ENCODE measurements at regions not wholly inside any gene's neighbourhood (a gene's known extent, or its start where the extent isn't known, plus 50 kb on each side); places are given as distances from the start of the nearest gene placed in this dataset.
"Not testable (repeated sequence)": the region's sequence is repeated elsewhere in the genome, so short reads cannot be mapped to it uniquely, and the experiment has no call there.

DNA sequence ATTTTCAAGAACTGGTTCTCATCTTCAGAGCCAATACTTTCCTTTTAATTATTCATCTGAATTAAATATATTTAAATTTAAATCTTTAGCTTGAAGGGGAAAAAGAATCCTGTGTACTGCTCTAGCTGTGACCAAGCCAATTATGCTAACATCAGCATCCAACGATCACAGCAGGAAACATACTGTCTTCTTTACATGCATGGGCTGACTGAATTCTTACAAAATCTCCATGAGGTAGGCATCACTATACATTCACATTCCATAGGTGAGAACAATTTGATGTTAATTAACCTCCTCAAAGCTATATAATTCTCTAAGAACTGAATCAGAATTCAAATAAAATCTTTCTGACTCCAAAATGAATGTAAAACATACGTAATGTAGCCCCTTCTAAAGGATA, 118.8 kb upstream of the MAP2 start:
- Mint-ChIP-seq H3K9me3 (peaks cover 20% of the 10 kb centered on the region), H3K27me3 (no peaks in the 10 kb centered on the region), H3K4me1 (ENCODE audit: low read depth in 2 of 2) (no peaks in the 10 kb centered on the region), H3K27ac (no peak overlapping the region), H3K4me3 (no peak overlapping the region), H3K36me3 (no peaks in the 10 kb centered on the region)
- DNase-seq (ENCODE audit: low spot score) (no peak), ATAC-seq (no peak)

DNA sequence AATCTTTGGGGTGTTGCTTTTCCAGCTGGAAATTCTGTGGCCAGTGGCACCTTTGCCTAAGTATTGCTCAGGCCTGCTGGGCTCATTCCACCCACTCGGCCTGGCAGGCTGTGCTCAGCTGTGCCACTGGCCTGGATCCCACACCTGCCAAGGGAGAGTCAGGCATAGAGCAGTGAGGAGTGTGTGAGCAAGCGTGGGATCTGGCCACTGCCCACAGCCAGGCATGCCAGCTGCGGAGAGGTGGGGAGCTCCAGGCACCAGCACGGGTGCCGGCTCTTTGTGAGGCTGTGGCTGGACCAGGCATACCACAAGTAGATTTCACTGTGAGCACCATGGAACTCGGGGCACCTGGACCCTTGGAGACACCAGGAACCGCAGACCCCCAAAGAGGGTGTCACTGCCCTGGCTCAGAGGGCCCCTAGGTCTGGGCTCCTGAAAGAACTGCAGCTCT, 118.1 kb upstream of the MAP2 start:
- H3K36me3 Mint-ChIP-seq, result no peaks in the 10 kb centered on the region
- ATAC-seq (no peak), DNase-seq (ENCODE audit: low spot score) (no peak)
- no peak overlapping the region for H3K27ac Mint-ChIP-seq
- no peaks in the 10 kb centered on the region for H3K27me3 Mint-ChIP-seq
- peaks cover 18% of the 10 kb centered on the region for H3K9me3 Mint-ChIP-seq
- no peaks in the 10 kb centered on the region for H3K4me1 Mint-ChIP-seq (ENCODE audit: low read depth in 2 of 2)
- no peak overlapping the region for H3K4me3 Mint-ChIP-seq

- H3K36me3 Mint-ChIP-seq, result no peaks in the 10 kb centered on the region
- ATAC-seq (peak; percentile 24 to 43), DNase-seq (ENCODE audit: low spot score) (no peak)
- H3K27ac Mint-ChIP-seq, result no peak overlapping the region
- H3K4me3 Mint-ChIP-seq, result no peak overlapping the region
- no peaks in the 10 kb centered on the region for H3K27me3 Mint-ChIP-seq
- peaks cover 13% of the 10 kb centered on the region for H3K9me3 Mint-ChIP-seq
- H3K4me1 Mint-ChIP-seq (ENCODE audit: low read depth in 2 of 2), result no peaks in the 10 kb centered on the region
Observed at GRCh38 chr2:209307161-209308001, 116.5 kb upstream of the MAP2 start.

GRCh38 chr2:209308415-209308814, 115.4 kb upstream of the MAP2 start:
- Mint-ChIP-seq H3K36me3 (no peaks in the 10 kb centered on the region), H3K4me3 (no peak overlapping the region), H3K27me3 (no peaks in the 10 kb centered on the region), H3K27ac (no peak overlapping the region), H3K9me3 (peaks cover 10% of the 10 kb centered on the region), H3K4me1 (ENCODE audit: low read depth in 2 of 2) (no peaks in the 10 kb centered on the region)
- no peak for ATAC-seq
- DNase-seq (ENCODE audit: low spot score), result no peak

DNA sequence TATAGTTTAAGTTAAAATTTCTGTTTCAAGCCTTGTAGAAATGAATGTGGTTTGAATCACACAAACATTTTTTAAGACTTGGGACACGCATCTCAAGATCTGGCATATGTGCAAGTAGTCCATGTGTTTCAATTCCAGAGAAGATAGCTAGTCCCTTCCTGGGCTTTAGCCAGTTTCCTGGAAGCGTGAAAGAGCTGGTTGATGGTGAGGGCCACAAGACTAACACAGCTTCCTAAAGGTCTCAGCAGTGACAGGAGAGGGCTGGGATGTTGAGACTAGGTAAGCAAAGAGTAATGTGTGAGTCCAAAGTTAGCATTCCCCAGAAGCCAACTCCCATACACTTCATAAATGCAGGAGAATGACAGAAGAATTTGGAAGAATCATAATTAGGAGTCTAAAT, 111.9 kb upstream of the MAP2 start:
- Mint-ChIP-seq H3K36me3 (no peaks in the 10 kb centered on the region), H3K4me1 (ENCODE audit: low read depth in 2 of 2) (no peaks in the 10 kb centered on the region), H3K27me3 (no peaks in the 10 kb centered on the region), H3K9me3 (peaks cover 14% of the 10 kb centered on the region), H3K4me3 (no peak overlapping the region), H3K27ac (no peak overlapping the region)
- no peak for ATAC-seq
- DNase-seq (ENCODE audit: low spot score), result no peak

- not testable (repeated sequence) for DNase-seq (ENCODE audit: low spot score); H3K27ac Mint-ChIP-seq; H3K4me1 Mint-ChIP-seq (ENCODE audit: low read depth in 2 of 2); H3K36me3 Mint-ChIP-seq; ATAC-seq; H3K27me3 Mint-ChIP-seq; H3K4me3 Mint-ChIP-seq
- peaks cover 14% of the 10 kb centered on the region for H3K9me3 Mint-ChIP-seq
Observed at GRCh38 chr2:209312450-209312849, 111.4 kb upstream of the MAP2 start.

DNA sequence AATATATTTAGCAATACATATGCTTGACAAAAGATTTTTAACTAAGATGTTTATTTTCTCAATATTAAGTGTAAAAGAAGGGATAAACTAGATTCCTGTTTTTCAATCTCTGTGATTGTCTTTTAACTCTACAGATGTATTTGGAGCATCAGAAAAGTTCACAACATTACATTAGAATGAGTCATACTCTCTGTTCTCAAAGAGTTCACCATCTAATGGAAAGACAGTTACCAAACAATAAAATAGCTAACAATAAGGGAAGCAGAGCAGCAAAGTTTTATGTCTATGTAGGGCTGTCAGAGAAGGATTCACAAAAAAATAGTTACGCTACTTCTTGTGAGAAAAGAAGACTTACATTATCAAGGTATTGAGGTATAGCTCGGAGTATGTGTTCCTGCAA, 109.2 kb upstream of the MAP2 start:
- no peaks in the 10 kb centered on the region for H3K27me3 Mint-ChIP-seq

GRCh38 chr2:209316141-209316540, 107.7 kb upstream of the MAP2 start:
- ATAC-seq (no peak), DNase-seq (ENCODE audit: low spot score) (no peak)
- H3K36me3 Mint-ChIP-seq, result no peaks in the 10 kb centered on the region
- no peaks in the 10 kb centered on the region for H3K4me1 Mint-ChIP-seq (ENCODE audit: low read depth in 2 of 2)
- H3K9me3 Mint-ChIP-seq, result peaks cover 3% of the 10 kb centered on the region
- no peak overlapping the region for H3K4me3 Mint-ChIP-seq
- H3K27me3 Mint-ChIP-seq, result no peaks in the 10 kb centered on the region
- no peak overlapping the region for H3K27ac Mint-ChIP-seq

More for the DNA sequence above, 109.2 kb upstream of the MAP2 start:
- Mint-ChIP-seq H3K9me3 (peaks cover 7% of the 10 kb centered on the region), H3K4me3 (no peak overlapping the region), H3K36me3 (no peaks in the 10 kb centered on the region), H3K4me1 (ENCODE audit: low read depth in 2 of 2) (no peaks in the 10 kb centered on the region), H3K27ac (no peak overlapping the region)
- DNase-seq (ENCODE audit: low spot score), result no peak
- no peak for ATAC-seq

GRCh38 chr2:209321076-209321475, 102.8 kb upstream of the MAP2 start:
- no peak for DNase-seq (ENCODE audit: low spot score)
- Mint-ChIP-seq H3K9me3 (no peaks in the 10 kb centered on the region), H3K4me1 (ENCODE audit: low read depth in 2 of 2) (no peaks in the 10 kb centered on the region), H3K27me3 (no peaks in the 10 kb centered on the region), H3K27ac (no peak overlapping the region), H3K36me3 (no peaks in the 10 kb centered on the region), H3K4me3 (no peak overlapping the region)
- no peak for ATAC-seq

GRCh38 chr2:209321581-209321980, 102.3 kb upstream of the MAP2 start:
- H3K27me3 Mint-ChIP-seq, result no peaks in the 10 kb centered on the region
- DNase-seq (ENCODE audit: low spot score), result no peak
- H3K9me3 Mint-ChIP-seq, result no peaks in the 10 kb centered on the region
- H3K4me1 Mint-ChIP-seq (ENCODE audit: low read depth in 2 of 2), result no peaks in the 10 kb centered on the region
- no peaks in the 10 kb centered on the region for H3K36me3 Mint-ChIP-seq
- H3K4me3 Mint-ChIP-seq, result no peak overlapping the region
- ATAC-seq, result no peak
- no peak overlapping the region for H3K27ac Mint-ChIP-seq

GRCh38 chr2:209322041-209322440, 101.8 kb upstream of the MAP2 start:
- H3K27ac Mint-ChIP-seq, result no peak overlapping the region
- H3K9me3 Mint-ChIP-seq, result no peaks in the 10 kb centered on the region
- ATAC-seq (no peak), DNase-seq (ENCODE audit: low spot score) (no peak)
- no peak overlapping the region for H3K4me3 Mint-ChIP-seq
- no peaks in the 10 kb centered on the region for H3K4me1 Mint-ChIP-seq (ENCODE audit: low read depth in 2 of 2)
- H3K36me3 Mint-ChIP-seq, result no peaks in the 10 kb centered on the region
- no peaks in the 10 kb centered on the region for H3K27me3 Mint-ChIP-seq

- Mint-ChIP-seq H3K9me3 (no peaks in the 10 kb centered on the region), H3K4me1 (ENCODE audit: low read depth in 2 of 2) (no peaks in the 10 kb centered on the region), H3K27me3 (no peaks in the 10 kb centered on the region), H3K4me3 (no peak overlapping the region), H3K36me3 (no peaks in the 10 kb centered on the region), H3K27ac (no peak overlapping the region)
- ATAC-seq (no peak), DNase-seq (ENCODE audit: low spot score) (no peak)
Observed at GRCh38 chr2:209322905-209323512, 100.8 kb upstream of the MAP2 start.

DNA sequence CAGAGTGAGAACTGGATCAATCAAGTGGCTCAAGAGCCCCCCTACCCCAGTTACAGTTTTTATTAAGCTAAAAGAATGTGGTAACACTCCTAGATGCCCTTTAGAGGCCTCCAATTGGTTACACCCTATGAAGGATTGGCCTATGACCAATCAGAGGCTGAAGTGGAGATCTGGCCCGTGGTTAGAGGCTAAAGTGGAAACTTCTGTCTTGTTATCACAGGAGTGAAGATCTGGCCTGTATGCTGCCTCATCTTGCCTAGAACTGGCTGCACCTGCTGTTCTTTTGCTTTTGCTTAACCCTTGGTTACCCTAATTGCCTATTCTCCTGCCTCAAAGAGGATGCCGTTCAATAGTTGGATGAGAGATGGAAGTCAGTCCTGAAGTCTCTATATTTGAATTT, 100.1 kb upstream of the MAP2 start:
- Mint-ChIP-seq H3K4me1 (ENCODE audit: low read depth in 2 of 2) (no peaks in the 10 kb centered on the region), H3K4me3 (no peak overlapping the region), H3K9me3 (no peaks in the 10 kb centered on the region), H3K27ac (no peak overlapping the region), H3K36me3 (no peaks in the 10 kb centered on the region), H3K27me3 (no peaks in the 10 kb centered on the region)
- DNase-seq (ENCODE audit: low spot score), result no peak
- ATAC-seq, result no peak

DNA sequence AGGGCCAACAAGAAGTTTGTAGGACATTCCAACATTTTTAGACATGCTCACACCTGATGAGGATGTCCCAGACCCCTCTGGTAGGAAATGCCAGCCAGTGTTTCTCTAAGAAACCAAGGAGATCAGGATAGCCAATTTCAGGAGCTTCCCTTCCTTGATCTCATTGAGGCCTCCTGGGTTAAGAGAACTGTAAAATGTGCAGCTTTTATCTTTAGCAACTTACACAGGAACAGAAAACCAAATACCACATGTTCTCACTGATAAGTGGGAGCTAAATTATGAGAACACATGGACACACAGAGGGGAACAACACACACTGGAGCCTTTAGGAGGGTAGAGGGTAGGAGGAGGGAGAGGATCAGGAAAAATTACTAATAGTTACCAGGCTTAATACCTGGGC, 99.6 kb upstream of the MAP2 start:
- Mint-ChIP-seq H3K4me3 (no peak overlapping the region), H3K27me3 (no peaks in the 10 kb centered on the region), H3K4me1 (ENCODE audit: low read depth in 2 of 2) (no peaks in the 10 kb centered on the region), H3K27ac (no peak overlapping the region), H3K36me3 (no peaks in the 10 kb centered on the region), H3K9me3 (no peaks in the 10 kb centered on the region)
- ATAC-seq (no peak), DNase-seq (ENCODE audit: low spot score) (no peak)
